ENCODE measurements at regions not wholly inside any gene's neighbourhood (a gene's known extent, or its start where the extent isn't known, plus 50 kb on each side); places are given as distances from the start of the nearest gene placed in this dataset.

DNA sequence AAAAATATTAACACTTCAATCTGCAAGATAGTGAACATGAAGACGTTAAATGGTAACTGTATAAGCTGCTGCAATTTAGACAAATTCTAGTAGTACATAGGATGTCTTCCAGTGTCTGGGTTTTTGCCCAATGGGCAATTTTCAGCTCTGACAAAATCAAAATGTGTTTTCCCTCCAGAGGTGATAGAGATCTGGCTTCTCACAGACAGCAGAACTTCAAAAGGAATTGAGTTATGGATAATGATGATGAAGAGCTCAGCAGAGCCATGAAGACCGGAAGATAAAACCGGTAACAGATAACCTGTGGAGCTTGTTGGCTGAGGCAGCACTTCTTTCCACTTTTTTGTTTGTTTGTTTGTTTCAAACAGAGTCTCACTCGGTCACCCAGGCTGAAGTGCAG is 89.4 kb upstream of the NTRK3 start:
- DNase-seq = no peak
- in situ Hi-C loops (cut with HindIII; ENCODE audit: low pct_ligation_motif_present, low sequenced_read_pairs) = no loop called here
- TF ChIP-seq CTCF (IDR thresholded peaks at IDR 0.05; ENCODE audit: low read depth, low read length, missing control alignments) = no peak

DNA sequence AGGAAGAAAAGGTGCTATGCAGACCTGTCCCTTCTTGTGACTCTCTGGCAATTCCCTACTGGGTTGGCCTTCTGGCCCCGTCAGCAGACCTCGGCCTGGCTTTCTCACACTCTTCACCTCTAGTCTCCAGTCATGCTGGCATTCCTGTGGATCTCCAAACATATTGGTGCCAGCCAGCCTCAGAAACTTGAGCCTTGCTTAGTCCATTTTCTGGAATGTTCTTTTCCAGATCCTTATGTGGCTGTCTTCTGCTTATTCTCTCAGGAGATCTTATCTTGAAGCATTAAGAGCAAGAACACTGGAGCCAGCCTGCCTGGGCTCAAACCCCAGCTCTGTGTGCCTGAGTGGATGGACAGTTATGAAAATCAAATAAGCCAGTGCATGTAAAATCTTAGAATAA is 88.2 kb upstream of the NTRK3 start:
- no peaks in the 10 kb centered on the region for H3K27me3 ChIP-seq (replicated peaks)
- H3K27ac ChIP-seq = no peak overlapping the region
- no peak for TF ChIP-seq CTCF (IDR thresholded peaks at IDR 0.05; ENCODE audit: low read depth, low read length, missing control alignments)
- H3K4me3 ChIP-seq (ENCODE audit: low read depth, low read length) = no peak overlapping the region
- in situ Hi-C loops (cut with HindIII; ENCODE audit: low pct_ligation_motif_present, low sequenced_read_pairs) = no loop called here
- no peaks in the 10 kb centered on the region for H3K36me3 ChIP-seq (replicated peaks)
- DNase-seq = no peak

More for the DNA sequence above, 89.4 kb upstream of the NTRK3 start:
- H3K27me3 ChIP-seq (replicated peaks) = no peaks in the 10 kb centered on the region
- H3K27ac ChIP-seq = no peak overlapping the region
- H3K36me3 ChIP-seq (replicated peaks) = no peaks in the 10 kb centered on the region
- no peak overlapping the region for H3K4me3 ChIP-seq (ENCODE audit: low read depth, low read length)

- Histone ChIP-seq H3K27ac (no peak overlapping the region), H3K36me3 (replicated peaks) (no peaks in the 10 kb centered on the region), H3K4me3 (ENCODE audit: low read depth, low read length) (no peak overlapping the region), H3K27me3 (replicated peaks) (no peaks in the 10 kb centered on the region)
- DNase-seq = no peak
- TF ChIP-seq CTCF (IDR thresholded peaks at IDR 0.05; ENCODE audit: low read depth, low read length, missing control alignments) = no peak
- in situ Hi-C loops (cut with HindIII; ENCODE audit: low pct_ligation_motif_present, low sequenced_read_pairs) = no loop called here
Observed at GRCh38 chr15:88342666-88343065, 86.1 kb upstream of the NTRK3 start.

GRCh38 chr15:88341653-88342052 is 85.1 kb upstream of the NTRK3 start:
- TF ChIP-seq CTCF (IDR thresholded peaks at IDR 0.05; ENCODE audit: low read depth, low read length, missing control alignments) = no peak
- Histone ChIP-seq H3K27ac (no peak overlapping the region), H3K4me3 (ENCODE audit: low read depth, low read length) (no peak overlapping the region), H3K27me3 (replicated peaks) (no peaks in the 10 kb centered on the region), H3K36me3 (replicated peaks) (no peaks in the 10 kb centered on the region)
- in situ Hi-C loops (cut with HindIII; ENCODE audit: low pct_ligation_motif_present, low sequenced_read_pairs) = no loop called here
- no peak for DNase-seq

- H3K27ac ChIP-seq = no peak overlapping the region
- no peaks in the 10 kb centered on the region for H3K27me3 ChIP-seq (replicated peaks)
- no peak for DNase-seq
- no peak for TF ChIP-seq CTCF (IDR thresholded peaks at IDR 0.05; ENCODE audit: low read depth, low read length, missing control alignments)
- H3K4me3 ChIP-seq (ENCODE audit: low read depth, low read length) = no peak overlapping the region
- in situ Hi-C loops (cut with HindIII; ENCODE audit: low pct_ligation_motif_present, low sequenced_read_pairs) = no loop called here
- H3K36me3 ChIP-seq (replicated peaks) = no peaks in the 10 kb centered on the region
Observed at GRCh38 chr15:88341006-88341405, 84.5 kb upstream of the NTRK3 start.

GRCh38 chr15:88337993-88338392 is 81.5 kb upstream of the NTRK3 start:
- no peak for DNase-seq
- H3K4me3 ChIP-seq (ENCODE audit: low read depth, low read length) = no peak overlapping the region
- H3K27ac ChIP-seq = no peak overlapping the region
- no peaks in the 10 kb centered on the region for H3K36me3 ChIP-seq (replicated peaks)
- no peak for TF ChIP-seq CTCF (IDR thresholded peaks at IDR 0.05; ENCODE audit: low read depth, low read length, missing control alignments)
- in situ Hi-C loops (cut with HindIII; ENCODE audit: low pct_ligation_motif_present, low sequenced_read_pairs) = no loop called here
- H3K27me3 ChIP-seq (replicated peaks) = no peaks in the 10 kb centered on the region
